HG03457 (cell line): ENCODE measurements at regions not wholly inside any gene's neighbourhood (a gene's known extent, or its start where the extent isn't known, plus 50 kb on each side); places are given as distances from the start of the nearest gene placed in this dataset.
"Not testable (repeated sequence)": the region's sequence is repeated elsewhere in the genome, so short reads cannot be mapped to it uniquely, and the experiment has no call there.

Experiments used
- ATAC-seq: cut with Tn5 transposase; IDR thresholded peaks from one replicate; pipeline ENCODE4 v1.9.1; 2021; ENCODE audit warnings: moderate number of reproducible peaks; ENCODE audit not compliant: unreplicated experiment

DNA sequence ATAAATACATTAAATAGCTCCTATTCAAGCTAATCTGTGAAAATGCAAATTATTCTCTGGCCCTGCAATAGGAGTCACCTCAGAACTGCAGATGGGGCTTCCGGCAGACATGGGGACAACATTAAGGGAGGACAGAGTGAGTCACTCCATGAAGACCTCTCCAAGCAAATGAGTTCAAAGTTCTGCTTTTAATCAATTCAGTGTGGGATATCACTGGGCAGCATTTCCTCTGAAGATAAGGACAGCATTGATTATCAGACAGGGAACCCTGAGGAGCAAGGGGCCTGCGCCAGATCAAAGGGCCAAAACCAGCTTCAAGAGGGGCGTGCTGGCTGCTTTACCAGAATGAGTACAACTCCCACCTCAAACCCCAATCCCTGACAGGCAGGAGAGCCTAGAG is 356.9 kb upstream of the KLHL29 start:
- ATAC-seq = no peak

DNA sequence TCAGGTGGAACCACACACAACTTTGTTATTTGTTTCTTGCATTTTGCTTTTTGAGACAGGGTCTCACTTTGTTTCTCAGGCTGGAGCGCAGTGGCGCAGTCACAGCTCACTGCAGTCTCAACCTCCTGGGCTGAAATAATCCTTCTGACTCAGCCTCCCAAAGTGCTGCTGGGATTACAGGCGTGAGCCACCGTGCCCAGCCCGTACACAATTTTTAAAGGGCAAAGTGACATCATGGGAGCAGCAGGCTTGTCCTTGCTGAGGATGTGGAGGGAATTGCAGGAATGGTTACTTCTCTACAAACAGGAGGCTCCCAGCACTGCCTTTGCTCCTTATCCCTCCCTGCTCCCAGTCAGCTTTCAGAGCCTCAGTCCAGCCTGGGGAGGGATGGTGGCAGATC is 355.9 kb upstream of the KLHL29 start:
- ATAC-seq = no peak

- ATAC-seq = no peak
Measured at GRCh38 chr2:23029951-23030350, 355.0 kb upstream of the KLHL29 start.

DNA sequence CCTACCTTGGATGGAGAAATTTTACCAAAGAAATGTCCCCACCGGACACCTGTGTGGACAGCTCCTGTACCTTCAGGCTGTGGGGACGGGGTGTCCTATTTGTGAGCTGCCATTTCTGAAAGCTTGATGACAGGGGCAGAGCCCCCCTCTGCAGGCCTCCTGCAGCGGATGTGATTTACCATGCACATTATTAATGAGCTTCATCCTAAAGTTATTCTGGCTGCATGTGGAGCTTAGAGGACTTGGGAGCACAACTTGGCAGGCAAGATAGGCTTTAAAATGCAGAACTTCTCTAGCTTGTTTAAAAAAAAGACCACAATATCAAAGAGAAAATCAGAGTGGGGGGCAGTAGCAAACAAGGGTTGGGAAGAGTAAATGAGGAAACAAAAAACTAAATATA is 350.0 kb upstream of the KLHL29 start:
- no peak for ATAC-seq

DNA sequence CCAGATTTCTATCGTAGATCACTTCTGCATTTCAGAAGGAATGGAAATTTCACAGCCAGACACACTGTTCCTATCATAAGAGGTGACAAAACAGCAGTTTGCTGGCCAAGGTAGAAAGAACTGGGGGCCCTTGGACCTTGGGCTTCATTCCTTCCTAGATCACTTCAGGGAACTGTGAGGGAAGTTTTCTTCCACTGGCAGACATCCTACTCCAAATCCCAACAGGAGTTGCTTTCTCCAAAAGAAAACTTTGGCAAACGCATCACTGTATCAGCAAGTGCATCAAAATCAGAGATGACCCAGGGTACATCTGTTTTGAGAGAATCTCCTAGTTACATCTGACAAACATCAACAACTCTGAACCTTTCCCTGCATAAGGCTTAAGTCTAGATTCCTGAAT is 348.4 kb upstream of the KLHL29 start:
- no peak for ATAC-seq

DNA sequence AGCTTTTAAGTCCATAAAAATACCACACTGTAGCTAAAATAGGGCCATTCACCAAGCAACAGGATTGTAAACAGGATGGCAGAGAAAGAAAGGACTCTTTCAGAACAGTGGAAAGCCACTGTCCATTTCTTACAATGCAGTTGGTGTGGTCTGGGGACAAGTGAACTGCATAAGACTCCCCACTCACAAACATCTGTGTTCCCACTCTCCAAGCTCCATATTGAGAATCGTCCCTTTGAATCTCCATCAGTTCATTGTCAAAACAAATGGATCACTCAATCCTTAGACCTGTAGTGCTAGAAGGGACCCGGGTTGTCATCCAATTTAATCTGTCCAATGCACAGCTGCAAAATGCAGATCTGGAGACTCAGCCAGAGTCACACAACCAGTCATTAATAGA is 347.4 kb upstream of the KLHL29 start:
- no peak for ATAC-seq

DNA sequence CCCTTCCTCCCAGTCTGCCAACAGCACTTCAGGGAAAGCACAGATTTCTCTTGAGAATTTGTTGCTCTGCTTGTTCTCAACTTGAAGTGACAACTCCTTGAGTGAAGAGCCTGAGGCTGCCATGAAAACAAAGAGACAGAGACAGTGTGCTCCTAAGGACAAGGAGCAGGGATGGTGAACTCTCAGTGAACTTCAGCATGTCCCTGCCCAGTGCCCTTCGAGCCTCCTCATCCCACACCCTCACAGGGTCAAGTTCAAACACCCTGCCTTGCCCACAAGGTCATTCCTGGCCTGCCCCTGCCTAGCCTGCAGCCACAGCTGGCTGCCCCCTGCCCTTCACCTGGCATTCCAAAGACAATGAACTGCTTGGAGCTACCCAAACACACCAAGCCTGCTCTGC is 343.5 kb upstream of the KLHL29 start:
- no peak for ATAC-seq

GRCh38 chr2:23042216-23042906 is 342.6 kb upstream of the KLHL29 start:
- ATAC-seq = no peak

DNA sequence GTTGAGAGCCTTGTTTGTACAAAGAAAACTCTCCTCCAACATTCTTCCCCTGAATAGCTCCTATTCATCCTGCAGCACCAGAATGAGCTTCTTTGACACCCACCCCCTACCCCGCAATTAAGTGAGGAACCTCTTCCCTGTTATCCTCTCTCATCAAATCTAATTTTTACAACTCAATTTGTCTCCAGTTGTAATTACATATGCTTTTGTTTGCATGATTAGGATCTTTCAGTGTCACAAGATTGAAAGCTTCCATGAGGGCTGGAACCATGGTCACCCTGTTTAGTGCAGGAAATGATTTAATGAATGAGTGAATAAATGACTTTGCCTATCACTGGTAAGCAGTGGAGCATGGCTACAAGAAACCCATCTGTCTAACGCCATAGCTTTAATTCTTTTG is 334.6 kb upstream of the KLHL29 start:
- no peak for ATAC-seq

- no peak for ATAC-seq
Measured at GRCh38 chr2:23053601-23054000, 331.4 kb upstream of the KLHL29 start.

GRCh38 chr2:23055251-23055650 is 329.7 kb upstream of the KLHL29 start:
- ATAC-seq = no peak

DNA sequence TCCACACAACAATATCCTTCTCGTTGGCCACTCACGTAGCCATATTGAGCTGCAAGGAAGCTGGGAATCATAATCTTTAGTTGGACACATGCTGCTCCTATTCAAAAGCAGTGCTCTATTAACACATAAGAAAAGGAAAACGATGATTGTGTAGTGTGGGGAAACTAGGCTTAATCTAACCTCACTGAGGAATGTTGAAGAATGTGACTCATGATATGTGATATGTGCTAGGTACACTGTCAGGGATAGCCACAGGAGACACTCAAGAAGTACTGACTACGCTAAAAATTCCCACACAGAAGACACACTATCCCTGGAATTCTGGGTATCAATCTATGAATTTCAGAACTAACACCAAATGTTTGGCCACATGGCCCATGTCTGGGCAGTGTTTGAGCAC is 328.1 kb upstream of the KLHL29 start:
- ATAC-seq = not testable (repeated sequence)

DNA sequence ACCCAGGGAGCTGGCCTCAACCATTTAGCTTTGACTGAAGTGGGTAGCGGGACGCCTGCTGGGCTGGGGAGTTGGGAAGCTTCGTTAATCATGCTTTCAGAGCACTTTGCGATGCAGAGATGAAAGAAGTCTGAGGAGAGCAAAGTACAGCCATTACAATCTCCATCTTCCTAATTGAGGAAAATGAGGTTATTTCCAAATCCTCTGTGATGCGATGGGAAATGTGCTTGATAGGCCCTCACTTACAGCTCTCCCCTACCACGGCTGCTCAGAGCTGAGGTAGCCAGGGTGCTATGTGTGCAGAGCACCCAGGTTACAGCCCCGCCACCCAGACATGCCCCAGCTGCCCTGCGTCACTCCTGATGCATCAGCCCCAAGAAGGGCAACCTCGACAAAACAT is 326.5 kb upstream of the KLHL29 start:
- ATAC-seq = no peak

GRCh38 chr2:23065210-23065609 is 319.8 kb upstream of the KLHL29 start:
- ATAC-seq = no peak

GRCh38 chr2:23065936-23066335 is 319.0 kb upstream of the KLHL29 start:
- ATAC-seq = no peak

GRCh38 chr2:23066686-23067085 is 318.3 kb upstream of the KLHL29 start:
- no peak for ATAC-seq

GRCh38 chr2:23069156-23069555 is 315.8 kb upstream of the KLHL29 start:
- no peak for ATAC-seq

- no peak for ATAC-seq
Measured at GRCh38 chr2:23069923-23070322, 315.1 kb upstream of the KLHL29 start.

DNA sequence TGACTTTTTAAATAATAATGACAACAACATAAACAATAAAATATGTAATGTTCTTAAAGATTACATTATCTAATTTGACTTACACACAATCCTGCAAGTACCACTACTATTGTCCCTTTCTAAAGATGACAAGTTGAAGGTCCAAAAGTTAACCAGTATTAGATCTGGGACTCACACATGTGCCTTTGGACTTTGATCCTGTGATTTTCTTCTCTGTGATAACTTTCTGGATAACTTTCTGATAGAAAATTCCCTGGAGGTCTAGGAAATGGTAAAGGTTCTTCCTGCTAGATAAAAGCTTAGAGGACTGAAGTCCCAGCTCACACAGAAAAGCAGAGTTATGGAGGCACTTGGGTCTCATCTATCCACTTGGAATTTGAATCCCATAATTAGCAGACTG is 311.9 kb upstream of the KLHL29 start:
- ATAC-seq = no peak

- ATAC-seq = no peak
Measured at GRCh38 chr2:23073671-23074070, 311.3 kb upstream of the KLHL29 start.

- ATAC-seq = no peak
Measured at GRCh38 chr2:23077596-23077995, 307.4 kb upstream of the KLHL29 start.

DNA sequence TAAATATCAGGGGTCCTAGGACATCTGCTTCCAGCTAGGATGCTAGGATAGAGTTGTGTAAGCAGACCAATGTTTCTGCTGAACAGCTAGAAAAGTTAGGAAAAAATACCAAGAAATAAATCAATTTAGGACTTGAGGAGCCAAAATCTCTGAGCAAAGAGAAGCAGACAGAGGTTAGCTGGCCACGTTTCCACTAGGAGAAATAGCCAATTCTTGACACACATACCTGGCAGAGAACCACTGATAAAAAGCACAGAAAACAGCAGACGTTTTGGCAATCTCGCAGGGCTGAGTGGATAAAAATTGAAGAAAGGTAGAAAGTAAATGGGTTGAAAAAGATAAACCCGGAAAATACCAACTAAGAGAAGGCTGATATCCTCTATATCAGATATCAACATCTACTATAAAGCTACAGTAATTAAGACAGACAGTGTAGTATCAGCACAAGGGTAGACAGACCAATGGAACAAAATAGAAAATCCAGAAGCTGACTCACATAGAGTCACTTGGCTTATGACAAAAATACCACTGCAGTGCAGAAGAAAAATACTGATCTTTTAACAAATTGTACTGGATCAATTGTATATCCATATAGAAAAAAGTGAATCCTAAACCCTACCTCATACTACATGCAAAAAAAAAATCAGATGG is 306.1 kb upstream of the KLHL29 start:
- no peak for ATAC-seq

DNA sequence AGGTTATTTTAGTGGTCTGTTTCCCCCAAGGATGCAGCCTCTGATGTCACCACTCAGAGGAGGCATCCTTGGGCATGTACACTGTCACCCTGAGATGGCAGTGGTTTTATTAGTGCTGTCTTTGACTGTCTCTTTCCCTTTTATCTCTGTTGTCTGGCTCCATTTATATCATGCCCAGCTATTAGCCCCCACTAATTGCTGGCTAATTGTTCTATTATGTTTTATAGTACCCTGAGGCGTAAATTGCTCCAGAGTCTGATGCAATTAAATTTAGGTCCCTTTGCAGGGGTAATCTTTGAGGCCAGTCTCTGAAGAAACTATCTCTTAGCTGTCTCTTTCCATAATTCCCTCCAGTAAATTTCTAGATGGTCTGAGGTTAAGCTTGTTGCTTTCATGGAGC is 301.0 kb upstream of the KLHL29 start:
- no peak for ATAC-seq
